Heart right ventricle (tissue), 16 donors: ENCODE measurements at regions not wholly inside any gene's neighbourhood (a gene's known extent, or its start where the extent isn't known, plus 50 kb on each side); places are given as distances from the start of the nearest gene placed in this dataset.

Experiments
- ATAC-seq, 8 donors: fragments of 200-7000 bp; cut with Tn5 transposase; one replicate each; pipeline ENCODE4 v1.9.1; 2020; ENCODE audit warnings: mild to moderate bottlenecking in 8 of 8, moderate library complexity in 8 of 8, moderate number of reproducible peaks in 1 of 8
- DNase-seq, 2 donors: peaks; one replicate each; pipeline ENCODE4 v3.0.0-alpha.2; 2020
- H3K27ac ChIP-seq, 10 donors: fragments of 200-600 bp; sonication (generic) in 2 of 10; one replicate each; pipeline versions ENCODE4 v1.5.0 to v1.8.0; 2020 to 2022; ENCODE audit warnings: mild to moderate bottlenecking in 3 of 10
- H3K27me3 ChIP-seq, 7 donors: fragments of 200-600 bp; one replicate each; pipeline ENCODE4 v1.8.0; 2021 to 2022; ENCODE audit warnings: mild to moderate bottlenecking in 2 of 7
- H3K36me3 ChIP-seq, 9 donors: fragments of 200-600 bp; sonication (generic) in 1 of 9; one replicate each; pipeline versions ENCODE4 v1.5.0 to v1.8.0; 2020 to 2022; ENCODE audit warnings: mild to moderate bottlenecking in 2 of 9
- H3K4me1 ChIP-seq, 9 donors: fragments of 200-600 bp; sonication (generic) in 1 of 9; one replicate each; pipeline versions ENCODE4 v1.5.0 to v1.8.0; 2020 to 2022; ENCODE audit warnings: mild to moderate bottlenecking in 4 of 9
- H3K4me3 ChIP-seq, 10 donors: fragments of 200-600 bp; sonication (generic) in 2 of 10; one replicate each; pipeline versions ENCODE4 v1.5.0 to v1.8.0; 2020 to 2022; ENCODE audit warnings: mild to moderate bottlenecking in 7 of 10, moderate library complexity in 2 of 10
- H3K9me3 ChIP-seq, 11 donors: fragments of 200-600 bp in 10 of 11; sonication (generic) in 2 of 11; one replicate each; pipeline versions ENCODE4 v1.5.0 to v1.8.0; 2013 to 2022; ENCODE audit warnings: mild to moderate bottlenecking in 2 of 11, control low read depth in 1 of 11, moderate library complexity in 1 of 11
- CTCF ChIP-seq, 9 donors: fragments of 200-600 bp; sonication (generic) in 2 of 9; IDR thresholded peaks; one replicate each; pipeline versions ENCODE4 v1.5.0 to v1.8.0; 2021 to 2022; ENCODE audit warnings: antibody characterized with exemption in 9 of 9, mild to moderate bottlenecking in 5 of 9, moderate library complexity in 1 of 9
- WGBS, 2 donors: extraction: QIAGEN DNeasy Blood & Tissue Kit; methylation state at CpG; one replicate each; pipeline ENCODE4 v1.1.7; 2013; ENCODE audit warnings: inconsistent platforms in 1 of 2; 5-methylcytosine and 5-hydroxymethylcytosine counted together
- intact Hi-C, 10 donors: fragments of 100-400 bp; cut with DNase I; formaldehyde crosslinking; loops; one replicate each; pipeline versions ENCODE4 v1.11.1 to v1.14.2; 2022
- donor health status: Arrhythmogenic right ventricular cardiomyopathy.
- donor health status: ischemic (EF 13 %, LVEDD 7.1; RV severe dilation, severe dysfunction).
- donor health status: healthy with polysubstance abuse.
- donor health status: DM: no; HTN: yes; CAD: no.
- donor health status: DM: no; HTN: no; CAD: no.
- donor health status: ischemic (EF 25% LVEDD 6.9; RV normal size, moderate dysfunction).
- donor health status: ischemic (EF 25% LVEDD 5.7; RV mildly dilated, moderate dysfunction).
- donor health status: healthy.
- donor health status: DM: yes; HTN: yes; CAD: no.
- donor health status: Ischemic cardiomyopathy.
- donor health status: ischemic (EF 35%, LVEDD 5.7; RV mildly dilated, moderate dysfunction).
- donor health status: nonischemic (EF 11% LVEDD 7.7; RV severe dilation, severe dysfunction).
- donor health status: DM: yes; HTN: yes; CAD: no.
- donor health status: PGD.
- donor health status: ischemic (EF 29% LVEDD 5.4; RV normal size, mild dysfunction).
- donor health status: nonischemic (EF 23%, LVEDD 6.1; RV moderate dilation, normal function).

GRCh38 chr1:228830185-228830953, 95.1 kb downstream of the RHOU start:
- peak in 5 of 8 donors; percentile 33 to 75 (median 66) for ATAC-seq
- no peak overlapping the region for H3K27ac ChIP-seq
- intact Hi-C loops: no loop called here
- TF ChIP-seq CTCF (IDR thresholded peaks at IDR 0.05): peak in 1 of 9 donors; percentile 21
- no peaks in the 10 kb centered on the region for H3K9me3 ChIP-seq
- H3K36me3 ChIP-seq: no peaks in the 10 kb centered on the region
- WGBS, 2 donors: 72 to 85% methylated on average over 14 of the region's 14 CpGs
- peaks cover 0 to 33% (median 9%) of the 10 kb centered on the region in 7 donors for H3K27me3 ChIP-seq
- H3K4me3 ChIP-seq: no peak overlapping the region
- peaks cover 0 to 26% (median 0%) of the 10 kb centered on the region in 9 donors for H3K4me1 ChIP-seq
- peak in 1 of 2 donors; percentile 24 for DNase-seq

GRCh38 chr1:228830954-228831481, 95.7 kb downstream of the RHOU start:
- Histone ChIP-seq H3K27ac (no peak overlapping the region), H3K27me3 (peaks cover 0 to 33% (median 9%) of the 10 kb centered on the region in 7 donors), H3K9me3 (no peaks in the 10 kb centered on the region), H3K36me3 (no peaks in the 10 kb centered on the region), H3K4me3 (no peak overlapping the region), H3K4me1 (peaks cover 0 to 21% (median 0%) of the 10 kb centered on the region in 9 donors)
- no peak for ATAC-seq
- DNase-seq: no peak
- TF ChIP-seq CTCF (IDR thresholded peaks at IDR 0.05): no peak
- intact Hi-C loops: no loop called here
- WGBS, 2 donors: 72 to 78% methylated on average over 7 of the region's 7 CpGs

GRCh38 chr1:228833911-228834688, 98.8 kb downstream of the RHOU start:
- Histone ChIP-seq H3K4me3 (no peak overlapping the region), H3K27me3 (peaks cover 0 to 15% (median 9%) of the 10 kb centered on the region in 7 donors), H3K9me3 (no peaks in the 10 kb centered on the region), H3K27ac (no peak overlapping the region), H3K4me1 (peaks cover 0 to 19% (median 10%) of the 10 kb centered on the region in 9 donors), H3K36me3 (no peaks in the 10 kb centered on the region)
- WGBS, 2 donors: 52 to 53% methylated on average over 13 of the region's 13 CpGs
- intact Hi-C loops: no loop called here
- TF ChIP-seq CTCF (IDR thresholded peaks at IDR 0.05): no peak
- ATAC-seq (no peak), DNase-seq (no peak)

GRCh38 chr1:228835456-228835855, 100.2 kb downstream of the RHOU start:
- Histone ChIP-seq H3K4me1 (peaks cover 0 to 19% (median 10%) of the 10 kb centered on the region in 9 donors), H3K36me3 (no peaks in the 10 kb centered on the region), H3K27ac (no peak overlapping the region), H3K4me3 (no peak overlapping the region), H3K27me3 (peaks cover 0 to 15% (median 9%) of the 10 kb centered on the region in 7 donors), H3K9me3 (no peaks in the 10 kb centered on the region)
- 96% methylated on average over 5 of the region's 5 CpGs for WGBS, 2 donors
- no peak for ATAC-seq
- no peak for TF ChIP-seq CTCF (IDR thresholded peaks at IDR 0.05)
- intact Hi-C loops: no loop called here
- DNase-seq: no peak
